Transverse colon (tissue), 3 donors: ENCODE measurements at regions not wholly inside any gene's neighbourhood (a gene's known extent, or its start where the extent isn't known, plus 50 kb on each side); places are given as distances from the start of the nearest gene placed in this dataset.

Experiments used
- POLR2A ChIP-seq: fragments of 450-650 bp; IDR thresholded peaks from one replicate; pipeline ENCODE4 v1.6.1; 2016; ENCODE audit warnings: antibody characterized with exemption, mild to moderate bottlenecking, moderate library complexity
- POLR2AphosphoS5 ChIP-seq, 3 donors: sonication (generic); formaldehyde crosslinking; IDR thresholded peaks; one replicate each; pipeline ENCODE4 v1.6.1; 2016; ENCODE audit warnings: antibody characterized with exemption in 3 of 3

GRCh38 chr5:110817459-110817858 is 78.7 kb downstream of the SLC25A46 start:
- TF ChIP-seq POLR2A: no peak
- no peak for TF ChIP-seq POLR2AphosphoS5 (IDR thresholded peaks at IDR 0.05)
